SK-N-MC (cell line): ENCODE measurements at regions not wholly inside any gene's neighbourhood (a gene's known extent, or its start where the extent isn't known, plus 50 kb on each side); places are given as distances from the start of the nearest gene placed in this dataset.

ENCODE experiments used
- EZH2 ChIP-seq: fragments of 200-600 bp; sonication (generic); IDR thresholded peaks from one replicate; pipeline ENCODE4 v1.6.1; 2017; ENCODE audit warnings: antibody characterized with exemption
- POLR2AphosphoS5 ChIP-seq: IDR thresholded peaks from 2 replicates; pipeline ENCODE4 v1.6.1; 2012; ENCODE audit warnings: mild to moderate bottlenecking, low read depth, low read length, borderline replicate concordance

- TF ChIP-seq POLR2AphosphoS5 (no peak), EZH2 (no peak)
Observed at GRCh38 chr15:45847645-45848044, 212.8 kb downstream of the SQOR start.
